GM10248 (cell line): ENCODE measurements at regions not wholly inside any gene's neighbourhood (a gene's known extent, or its start where the extent isn't known, plus 50 kb on each side); places are given as distances from the start of the nearest gene placed in this dataset.
"Not testable (repeated sequence)": the region's sequence is repeated elsewhere in the genome, so short reads cannot be mapped to it uniquely, and the experiment has no call there.

Experiments
- CTCF ChIA-PET: fragments of 300-600 bp; sonication (Branson Sonifier 250); formaldehyde crosslinking; extraction: SDS; loops from one replicate; lab custom pipeline; 2021; ENCODE audit warnings: antibody characterized with exemption; lab: Yijun Ruan, JAX
- POLR2A ChIA-PET: fragments of 350-650 bp; sonication (Branson Sonifier 250); formaldehyde crosslinking; extraction: SDS; loops from one replicate; lab custom pipeline; 2020; ENCODE audit warnings: antibody characterized with exemption; lab: Yijun Ruan, JAX
- DNase-seq: peaks from one replicate; pipeline ENCODE4 v3.0.0; 2012; ENCODE audit errors: extremely low spot score
- TF ChIP-seq, protein P1 (sequence below): IDR thresholded peaks from 2 replicates; pipeline ENCODE4 v1.5.1; 2012; ENCODE audit warnings: mild to moderate bottlenecking, low read depth; ENCODE audit errors: extremely low read depth, missing control alignments, control extremely low read depth

DNA sequence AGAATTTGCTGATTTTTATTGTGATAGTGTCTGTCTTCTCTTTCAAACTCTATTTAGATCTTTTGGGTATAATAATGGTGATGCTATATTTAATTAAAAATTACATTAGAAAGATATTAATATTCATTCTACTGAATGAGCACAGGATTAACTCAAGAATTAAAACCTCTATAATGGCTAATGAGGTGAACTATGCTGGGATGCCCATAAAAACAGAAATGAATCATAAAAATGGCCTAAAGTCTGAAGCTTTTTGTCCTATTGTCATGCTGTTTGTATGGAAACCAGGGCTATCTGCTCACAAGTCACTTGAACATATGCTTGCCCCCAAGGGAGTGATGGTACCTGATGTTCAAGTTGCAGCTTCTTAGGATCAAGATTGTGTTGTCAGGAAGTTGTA lies 76.2 kb upstream of the ICA1 start:
- CTCF ChIA-PET = no interaction called here
- no peak for DNase-seq
- TF ChIP-seq, protein P1, sequence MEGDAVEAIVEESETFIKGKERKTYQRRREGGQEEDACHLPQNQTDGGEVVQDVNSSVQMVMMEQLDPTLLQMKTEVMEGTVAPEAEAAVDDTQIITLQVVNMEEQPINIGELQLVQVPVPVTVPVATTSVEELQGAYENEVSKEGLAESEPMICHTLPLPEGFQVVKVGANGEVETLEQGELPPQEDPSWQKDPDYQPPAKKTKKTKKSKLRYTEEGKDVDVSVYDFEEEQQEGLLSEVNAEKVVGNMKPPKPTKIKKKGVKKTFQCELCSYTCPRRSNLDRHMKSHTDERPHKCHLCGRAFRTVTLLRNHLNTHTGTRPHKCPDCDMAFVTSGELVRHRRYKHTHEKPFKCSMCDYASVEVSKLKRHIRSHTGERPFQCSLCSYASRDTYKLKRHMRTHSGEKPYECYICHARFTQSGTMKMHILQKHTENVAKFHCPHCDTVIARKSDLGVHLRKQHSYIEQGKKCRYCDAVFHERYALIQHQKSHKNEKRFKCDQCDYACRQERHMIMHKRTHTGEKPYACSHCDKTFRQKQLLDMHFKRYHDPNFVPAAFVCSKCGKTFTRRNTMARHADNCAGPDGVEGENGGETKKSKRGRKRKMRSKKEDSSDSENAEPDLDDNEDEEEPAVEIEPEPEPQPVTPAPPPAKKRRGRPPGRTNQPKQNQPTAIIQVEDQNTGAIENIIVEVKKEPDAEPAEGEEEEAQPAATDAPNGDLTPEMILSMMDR = no peak
- POLR2A ChIA-PET = no interaction called here

DNA sequence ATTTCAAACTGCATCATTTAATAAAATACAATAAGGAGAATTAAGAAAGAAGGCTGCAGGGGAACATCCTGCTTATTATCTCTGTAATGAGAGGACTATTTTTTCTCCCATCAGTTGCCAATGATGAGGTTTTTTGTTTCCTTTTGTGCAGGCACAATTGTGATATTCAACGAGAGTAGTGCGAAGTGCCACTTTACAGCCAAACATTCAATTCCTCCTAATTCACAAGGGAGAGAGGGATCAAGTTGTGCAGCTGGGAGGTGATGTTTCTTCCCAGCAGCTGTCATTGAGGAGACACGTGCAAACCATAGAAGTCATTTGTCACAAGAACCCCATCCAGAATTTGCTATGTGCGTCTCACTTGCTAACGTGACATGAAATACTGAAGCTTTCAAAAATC lies 81.6 kb upstream of the ICA1 start:
- TF ChIP-seq, protein P1 = no peak
- POLR2A ChIA-PET = no interaction called here
- no peak for DNase-seq
- CTCF ChIA-PET = no interaction called here

DNA sequence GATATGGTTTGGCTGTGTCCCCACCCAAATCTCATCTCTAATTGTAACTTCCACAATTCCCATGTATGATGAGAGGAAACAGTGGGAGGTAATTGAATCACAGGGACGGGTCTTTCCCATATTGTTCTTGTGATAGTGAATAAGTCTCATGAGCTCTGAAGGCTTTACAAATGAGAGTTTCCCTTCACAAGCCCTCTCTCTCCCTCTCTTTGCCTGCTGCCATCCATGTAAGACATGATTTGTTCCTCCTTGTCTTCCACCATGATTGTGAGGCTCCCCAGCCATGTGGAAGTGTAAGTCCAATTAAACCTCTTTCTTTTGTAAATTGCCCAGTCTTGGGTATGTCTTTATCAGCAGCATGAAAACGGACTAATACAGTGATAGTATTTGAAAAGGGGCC lies 85.4 kb upstream of the ICA1 start:
- POLR2A ChIA-PET, CTCF ChIA-PET, DNase-seq: not testable (repeated sequence)

DNA sequence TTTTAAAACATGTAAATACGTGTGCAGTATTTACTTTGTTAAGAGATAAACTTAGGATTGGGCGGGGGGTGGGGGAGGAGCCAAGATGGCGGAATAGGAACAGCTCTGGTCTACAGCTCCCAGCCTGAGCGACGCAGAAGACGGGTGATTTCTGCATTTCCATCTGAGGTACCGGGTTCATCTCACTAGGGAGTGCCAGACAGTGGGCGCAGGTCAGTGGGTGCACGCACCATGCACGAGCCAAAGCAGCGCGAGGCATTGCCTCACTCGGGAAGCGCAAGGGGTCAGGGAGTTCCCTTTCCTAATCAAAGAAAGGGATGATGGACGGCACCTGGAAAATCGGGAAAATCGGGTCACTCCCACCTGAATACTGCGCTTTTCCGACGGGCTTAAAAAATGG lies 81.8 kb upstream of the NXPH1 start:
- DNase-seq, CTCF ChIA-PET, POLR2A ChIA-PET: not testable (repeated sequence)

DNA sequence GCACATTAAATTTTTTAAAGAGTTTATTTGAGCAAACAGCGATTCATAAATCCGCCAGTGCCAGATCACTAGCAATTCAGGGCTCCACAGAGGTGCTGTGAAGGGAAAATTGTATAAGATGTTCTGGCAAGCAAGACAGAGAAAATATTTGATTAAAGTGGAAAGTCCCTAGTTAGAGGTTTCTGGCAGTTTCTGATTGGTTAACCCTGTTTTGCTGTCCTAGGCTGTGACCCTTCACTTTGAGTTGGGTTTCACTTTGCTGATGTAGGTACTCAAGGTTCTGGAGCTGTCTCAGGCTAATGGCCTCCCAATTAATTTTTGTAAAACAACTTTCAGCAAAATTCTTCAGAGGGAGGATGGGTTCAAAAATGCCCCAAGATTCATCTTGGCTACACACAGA lies 79.4 kb upstream of the NXPH1 start:
- POLR2A ChIA-PET = no interaction called here
- DNase-seq = no peak
- CTCF ChIA-PET = no interaction called here
- TF ChIP-seq, protein P1 = no peak

DNA sequence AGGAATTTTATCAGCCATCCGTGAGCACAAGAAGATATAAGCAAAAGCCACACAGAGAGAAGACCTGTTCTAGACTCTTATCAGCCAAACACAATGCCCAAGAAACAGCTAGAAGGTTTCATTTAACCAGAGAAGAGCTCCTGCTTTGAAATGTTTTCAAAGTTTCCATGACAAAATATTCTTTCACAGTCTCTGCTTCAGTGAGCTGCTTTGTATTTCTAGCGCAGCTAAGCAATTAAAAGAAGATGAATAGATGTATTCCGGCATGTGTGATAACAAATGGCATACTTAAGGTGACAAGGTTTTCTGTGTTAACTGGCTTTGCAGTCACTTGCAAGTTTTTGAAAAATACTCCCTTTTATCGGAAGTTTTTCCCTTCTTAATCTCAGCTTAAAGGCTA lies 78.9 kb upstream of the NXPH1 start:
- TF ChIP-seq, protein P1 = no peak
- CTCF ChIA-PET = interaction anchor here (1.1 kb wide), 1 partner anchor 10 kb away, joined by 3 read pairs; no protein-coding TSS in a partner anchor

DNA sequence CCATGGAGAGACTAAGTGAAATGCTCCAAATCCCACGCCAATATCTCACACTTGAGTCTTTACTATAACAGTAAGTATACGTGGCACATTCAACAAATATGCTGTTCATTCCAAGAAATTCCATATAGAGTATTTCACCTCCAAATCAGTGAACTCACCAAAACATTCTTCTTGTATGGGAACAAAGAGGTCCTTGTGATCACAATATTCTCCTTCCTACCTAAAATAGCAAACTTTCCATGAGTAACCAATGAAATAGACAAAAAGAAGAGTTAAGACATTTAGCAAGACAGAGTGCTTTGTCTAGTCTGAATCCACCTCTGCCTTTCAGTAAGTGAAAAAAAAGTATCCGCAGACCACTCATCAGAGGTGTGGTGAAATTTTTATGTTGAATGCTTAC lies 77.3 kb upstream of the NXPH1 start:
- TF ChIP-seq, protein P1 = no peak
- POLR2A ChIA-PET = no interaction called here
- CTCF ChIA-PET = no interaction called here
- no peak for DNase-seq

More for the DNA sequence above, 78.9 kb upstream of the NXPH1 start:
- POLR2A ChIA-PET = no interaction called here
- DNase-seq = no peak

DNA sequence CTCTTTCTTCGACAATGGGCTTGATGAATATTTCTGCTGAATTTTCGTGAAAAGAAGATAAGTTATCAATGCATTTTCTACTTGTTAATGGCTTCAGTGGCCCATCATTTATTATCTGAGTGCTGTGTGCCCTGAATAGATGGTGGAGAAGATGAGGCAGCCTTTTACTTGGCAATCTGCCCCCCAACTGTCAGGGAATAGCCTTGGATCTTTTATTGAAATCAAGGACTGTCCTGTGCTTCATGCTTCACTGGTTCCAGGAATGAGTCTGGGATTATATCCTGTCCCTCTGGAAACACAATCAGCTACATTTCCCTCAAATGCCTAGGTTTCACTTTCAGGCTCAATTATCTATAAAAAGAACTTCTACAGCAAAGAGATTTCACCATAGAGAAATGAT lies 75.9 kb upstream of the NXPH1 start:
- TF ChIP-seq, protein P1 = no peak
- ChIA-PET CTCF (interaction anchor here (0.8 to 1.6 kb wide), 3 partner anchors 26 to 62 kb away, joined by 3 read pairs; no protein-coding TSS in a partner anchor), POLR2A (no interaction called here)
- DNase-seq = no peak
